ENCODE measurements at regions not wholly inside any gene's neighbourhood (a gene's known extent, or its start where the extent isn't known, plus 50 kb on each side); places are given as distances from the start of the nearest gene placed in this dataset.

DNA sequence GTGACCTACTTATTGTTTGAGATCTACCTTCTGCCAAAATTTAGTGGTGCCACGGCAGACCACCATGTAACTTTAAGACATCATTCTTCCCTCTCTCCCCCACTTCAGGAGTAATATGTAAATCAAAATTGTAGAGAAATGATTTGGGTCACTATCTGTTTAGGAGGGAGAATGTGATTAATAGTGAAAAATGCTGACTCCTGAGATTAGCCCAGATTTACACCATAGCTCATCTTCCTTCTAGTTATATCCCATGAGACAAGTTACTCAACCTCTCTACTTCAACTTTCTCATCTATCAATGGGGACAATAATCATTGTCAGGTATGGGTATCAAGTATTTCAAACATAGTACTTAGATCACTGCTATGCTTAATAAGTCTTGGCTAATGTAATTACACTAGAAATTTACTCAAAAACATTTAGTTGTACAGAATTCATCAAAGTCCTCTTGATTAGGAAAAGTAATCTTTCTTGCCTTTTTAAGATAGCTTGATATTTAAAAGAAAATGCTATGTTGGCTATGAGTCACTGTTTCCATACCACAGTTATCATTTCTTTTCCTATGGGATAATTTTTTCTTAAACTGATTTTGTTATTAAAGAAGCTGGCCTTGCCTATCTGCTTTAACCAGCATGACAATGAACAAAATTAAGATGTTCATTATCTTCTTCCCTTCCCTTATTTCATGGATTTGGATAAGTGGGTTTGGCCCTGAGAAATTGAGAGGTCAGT lies 1038.9 kb upstream of the ZEB2 start:
- DNase-seq (ENCODE audit: low read depth in 1 of 2, low spot score in 1 of 2) = peak in 1 of 2 donors; percentile 32
- no peaks in the 10 kb centered on the region for H3K27me3 ChIP-seq
- TF ChIP-seq, protein P1, sequence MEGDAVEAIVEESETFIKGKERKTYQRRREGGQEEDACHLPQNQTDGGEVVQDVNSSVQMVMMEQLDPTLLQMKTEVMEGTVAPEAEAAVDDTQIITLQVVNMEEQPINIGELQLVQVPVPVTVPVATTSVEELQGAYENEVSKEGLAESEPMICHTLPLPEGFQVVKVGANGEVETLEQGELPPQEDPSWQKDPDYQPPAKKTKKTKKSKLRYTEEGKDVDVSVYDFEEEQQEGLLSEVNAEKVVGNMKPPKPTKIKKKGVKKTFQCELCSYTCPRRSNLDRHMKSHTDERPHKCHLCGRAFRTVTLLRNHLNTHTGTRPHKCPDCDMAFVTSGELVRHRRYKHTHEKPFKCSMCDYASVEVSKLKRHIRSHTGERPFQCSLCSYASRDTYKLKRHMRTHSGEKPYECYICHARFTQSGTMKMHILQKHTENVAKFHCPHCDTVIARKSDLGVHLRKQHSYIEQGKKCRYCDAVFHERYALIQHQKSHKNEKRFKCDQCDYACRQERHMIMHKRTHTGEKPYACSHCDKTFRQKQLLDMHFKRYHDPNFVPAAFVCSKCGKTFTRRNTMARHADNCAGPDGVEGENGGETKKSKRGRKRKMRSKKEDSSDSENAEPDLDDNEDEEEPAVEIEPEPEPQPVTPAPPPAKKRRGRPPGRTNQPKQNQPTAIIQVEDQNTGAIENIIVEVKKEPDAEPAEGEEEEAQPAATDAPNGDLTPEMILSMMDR (IDR thresholded peaks at IDR 0.05; ENCODE audit: low read depth, low read length) = no peak

DNA sequence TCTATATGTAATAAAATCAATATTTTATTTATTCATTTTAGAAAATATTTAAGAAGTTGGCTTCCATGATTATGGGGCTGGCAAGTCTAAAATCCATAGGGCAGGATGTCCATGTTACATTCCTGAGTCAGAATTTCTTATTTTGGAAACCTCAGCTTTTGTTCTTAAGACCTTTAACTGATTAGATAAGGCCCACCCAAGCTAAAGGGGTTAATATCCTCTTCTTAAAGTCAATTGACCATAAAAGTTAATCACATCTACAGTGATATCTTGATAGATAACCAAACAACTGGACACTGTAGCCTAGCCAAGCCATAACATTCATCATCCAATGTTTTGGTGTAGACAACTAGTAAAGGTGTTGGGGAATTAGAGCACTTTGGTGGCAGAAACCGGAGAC lies 1035.4 kb upstream of the ZEB2 start:
- DNase-seq (ENCODE audit: low read depth in 1 of 2, low spot score in 1 of 2) = no peak
- H3K9me3 ChIP-seq (ENCODE audit: low read depth) = no peaks in the 10 kb centered on the region

More for the DNA sequence above, 1038.9 kb upstream of the ZEB2 start:
- no peaks in the 10 kb centered on the region for H3K9me3 ChIP-seq (ENCODE audit: low read depth)
- H3K4me3 ChIP-seq = no peak overlapping the region
- H3K4me1 ChIP-seq (ENCODE audit: low read depth) = no peaks in the 10 kb centered on the region
- H3K36me3 ChIP-seq = no peaks in the 10 kb centered on the region
- H3K27ac ChIP-seq = no peak overlapping the region

DNA sequence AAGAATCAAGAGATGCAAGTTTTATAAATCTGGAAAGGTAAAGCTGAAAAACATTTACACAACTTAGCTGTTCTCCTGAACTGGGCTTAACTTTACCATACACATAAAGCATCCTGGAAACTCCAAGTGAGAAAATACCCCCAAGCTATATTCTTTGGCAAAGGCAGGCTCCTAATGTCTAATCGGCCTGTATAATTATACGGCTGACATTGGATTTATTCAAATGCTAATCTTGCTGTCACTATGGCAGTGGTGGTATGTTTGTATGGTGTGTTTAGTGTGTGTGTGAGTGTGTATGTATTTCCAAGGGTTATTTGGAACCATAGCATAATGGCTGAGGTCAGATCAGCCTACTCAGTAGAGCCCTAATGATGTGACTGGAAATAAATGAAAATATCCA lies 1031.8 kb upstream of the ZEB2 start:
- no peak for DNase-seq (ENCODE audit: low read depth in 1 of 2, low spot score in 1 of 2)
- Histone ChIP-seq H3K27me3 (no peaks in the 10 kb centered on the region), H3K9me3 (ENCODE audit: low read depth) (no peaks in the 10 kb centered on the region), H3K27ac (no peak overlapping the region), H3K36me3 (no peaks in the 10 kb centered on the region), H3K4me1 (ENCODE audit: low read depth) (no peaks in the 10 kb centered on the region), H3K4me3 (no peak overlapping the region)
- TF ChIP-seq, protein P1 (IDR thresholded peaks at IDR 0.05; ENCODE audit: low read depth, low read length) = no peak

More for the DNA sequence above, 1035.4 kb upstream of the ZEB2 start:
- Histone ChIP-seq H3K36me3 (no peaks in the 10 kb centered on the region), H3K4me1 (ENCODE audit: low read depth) (no peaks in the 10 kb centered on the region), H3K27me3 (no peaks in the 10 kb centered on the region), H3K27ac (no peak overlapping the region), H3K4me3 (no peak overlapping the region)
- TF ChIP-seq, protein P1 (IDR thresholded peaks at IDR 0.05; ENCODE audit: low read depth, low read length) = no peak

DNA sequence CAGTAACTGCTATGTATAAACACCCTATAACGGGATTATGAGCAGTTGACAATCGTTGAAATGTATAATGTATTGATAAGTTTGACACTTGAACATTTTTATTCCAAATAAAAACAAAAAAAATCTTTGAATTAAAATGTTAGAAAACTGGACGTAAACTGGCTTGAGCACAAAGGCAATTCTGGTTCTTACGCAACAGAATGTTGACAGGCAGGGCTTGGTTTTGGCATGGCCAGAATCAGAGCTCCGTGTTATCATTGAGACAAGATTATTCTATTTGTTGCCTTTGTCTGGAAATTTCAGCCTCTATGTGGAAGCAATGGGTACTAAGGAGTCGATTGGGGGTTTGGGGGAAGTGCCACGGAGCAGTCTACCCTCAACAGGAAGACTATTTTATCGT lies 1028.6 kb upstream of the ZEB2 start:
- Histone ChIP-seq H3K4me3 (no peak overlapping the region), H3K4me1 (ENCODE audit: low read depth) (no peaks in the 10 kb centered on the region), H3K9me3 (ENCODE audit: low read depth) (no peaks in the 10 kb centered on the region), H3K27me3 (no peaks in the 10 kb centered on the region), H3K36me3 (no peaks in the 10 kb centered on the region), H3K27ac (no peak overlapping the region)
- peak in 1 of 2 donors; percentile 20 for DNase-seq (ENCODE audit: low read depth in 1 of 2, low spot score in 1 of 2)
- TF ChIP-seq, protein P1 (IDR thresholded peaks at IDR 0.05; ENCODE audit: low read depth, low read length) = no peak

DNA sequence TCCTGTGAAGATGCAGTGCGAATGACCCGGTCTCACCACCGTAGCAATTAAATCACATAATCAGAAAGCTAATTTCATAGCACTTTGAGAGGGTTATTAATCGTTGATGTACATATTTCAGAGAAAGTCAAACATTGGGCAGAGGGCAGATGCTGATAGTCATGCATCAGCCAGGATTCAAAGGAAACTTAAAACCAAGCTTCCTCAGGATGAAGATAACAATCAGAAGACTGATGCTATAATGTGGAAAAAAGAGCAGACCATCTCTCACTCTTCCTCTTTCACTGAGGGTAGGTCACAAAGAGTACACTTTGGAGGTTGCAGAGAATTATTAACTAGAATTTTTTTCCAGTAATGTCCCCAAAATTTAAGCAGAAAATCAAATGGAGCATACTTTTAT lies 1027.7 kb upstream of the ZEB2 start:
- Histone ChIP-seq H3K4me1 (ENCODE audit: low read depth) (no peaks in the 10 kb centered on the region), H3K4me3 (no peak overlapping the region), H3K36me3 (no peaks in the 10 kb centered on the region), H3K9me3 (ENCODE audit: low read depth) (no peaks in the 10 kb centered on the region), H3K27me3 (no peaks in the 10 kb centered on the region), H3K27ac (no peak overlapping the region)
- no peak for DNase-seq (ENCODE audit: low read depth in 1 of 2, low spot score in 1 of 2)
- TF ChIP-seq, protein P1 (IDR thresholded peaks at IDR 0.05; ENCODE audit: low read depth, low read length) = no peak
